DND-41 (cell line): ENCODE measurements at regions not wholly inside any gene's neighbourhood (a gene's known extent, or its start where the extent isn't known, plus 50 kb on each side); places are given as distances from the start of the nearest gene placed in this dataset.

Experiments used
- ATAC-seq: fragments of 200-7000 bp; cut with Tn5 transposase; 3 replicates; pipeline ENCODE4 v1.9.1; 2021; ENCODE audit warnings: low read depth; ENCODE audit not compliant: insufficient read depth
- DNase-seq: peaks from one replicate; pipeline ENCODE4 v3.0.0-alpha.2; 2020
- H2AFZ ChIP-seq: 2 replicates; pipeline ENCODE4 v1.6.0; 2012; ENCODE audit warnings: low read depth, low read length
- H3K27ac ChIP-seq: 2 replicates; pipeline ENCODE4 v1.5.1; 2012; ENCODE audit warnings: low read length, inconsistent platforms
- H3K27me3 ChIP-seq: fragments of 200-600 bp; sonication (generic); 2 replicates; pipeline ENCODE4 v1.6.0; 2012; ENCODE audit warnings: low read length, mild to moderate bottlenecking, inconsistent platforms; ENCODE audit not compliant: insufficient read depth, poor library complexity
- H3K36me3 ChIP-seq: 2 replicates; pipeline ENCODE4 v1.5.1; 2012; ENCODE audit warnings: low read length, inconsistent platforms; ENCODE audit not compliant: insufficient read depth
- H3K4me1 ChIP-seq: 2 replicates; pipeline ENCODE4 v1.5.1; 2012; ENCODE audit warnings: mild to moderate bottlenecking, low read length; ENCODE audit not compliant: insufficient read depth
- H3K4me2 ChIP-seq: 2 replicates; pipeline ENCODE4 v1.6.0; 2012; ENCODE audit warnings: mild to moderate bottlenecking, moderate library complexity, low read length, inconsistent platforms; ENCODE audit not compliant: insufficient read depth
- H3K4me3 ChIP-seq, 2 experiments: fragments of 200-600 bp in 1 of 2; shearing (Covaris generic) in 1 of 2; 2 replicates each; pipeline ENCODE4 v1.5.1; 2012 to 2016; ENCODE audit warnings: inconsistent platforms in 2 of 2, low read length in 2 of 2, mild to moderate bottlenecking in 2 of 2, low read depth in 1 of 2, moderate library complexity in 1 of 2
- H3K79me2 ChIP-seq: 2 replicates; pipeline ENCODE4 v1.6.0; 2012; ENCODE audit warnings: low read length, inconsistent platforms; ENCODE audit not compliant: insufficient read depth
- H3K9ac ChIP-seq: 2 replicates; pipeline ENCODE4 v1.6.0; 2012; ENCODE audit warnings: low read depth, mild to moderate bottlenecking, inconsistent platforms, low read length, moderate library complexity
- H3K9me3 ChIP-seq: 2 replicates; pipeline ENCODE4 v1.5.1; 2012; ENCODE audit warnings: low read length, moderate library complexity, mild to moderate bottlenecking, inconsistent platforms; ENCODE audit not compliant: insufficient read depth, severe bottlenecking
- H4K20me1 ChIP-seq: 2 replicates; pipeline ENCODE4 v1.6.0; 2012; ENCODE audit warnings: low read length; ENCODE audit not compliant: insufficient read depth
- EZH2 ChIP-seq: IDR thresholded peaks from 3 replicates; pipeline ENCODE4 v1.6.1; 2012; ENCODE audit warnings: borderline replicate concordance, low read depth, mild to moderate bottlenecking, moderate library complexity, low read length, inconsistent platforms; ENCODE audit not compliant: severe bottlenecking
- TF ChIP-seq, protein P1 (sequence below): IDR thresholded peaks from 2 replicates; pipeline ENCODE4 v1.5.1; 2012; ENCODE audit warnings: borderline replicate concordance, low read length, moderate library complexity, mild to moderate bottlenecking; ENCODE audit not compliant: poor library complexity, severe bottlenecking; ENCODE audit errors: extremely low read depth

GRCh38 chrX:98523026-98523425 lies 1639.3 kb downstream of the RPA4 start:
- Histone ChIP-seq H3K9me3 (no peaks in the 10 kb centered on the region), H3K4me3 (no peak overlapping the region), H3K4me1 (no peaks in the 10 kb centered on the region), H2AFZ (no peak overlapping the region), H3K27ac (no peak overlapping the region), H3K9ac (no peak overlapping the region), H3K79me2 (no peaks in the 10 kb centered on the region), H3K36me3 (no peaks in the 10 kb centered on the region), H3K4me2 (no peak overlapping the region), H3K27me3 (no peaks in the 10 kb centered on the region), H4K20me1 (no peaks in the 10 kb centered on the region)
- TF ChIP-seq EZH2, result no peak
- TF ChIP-seq, protein P1, sequence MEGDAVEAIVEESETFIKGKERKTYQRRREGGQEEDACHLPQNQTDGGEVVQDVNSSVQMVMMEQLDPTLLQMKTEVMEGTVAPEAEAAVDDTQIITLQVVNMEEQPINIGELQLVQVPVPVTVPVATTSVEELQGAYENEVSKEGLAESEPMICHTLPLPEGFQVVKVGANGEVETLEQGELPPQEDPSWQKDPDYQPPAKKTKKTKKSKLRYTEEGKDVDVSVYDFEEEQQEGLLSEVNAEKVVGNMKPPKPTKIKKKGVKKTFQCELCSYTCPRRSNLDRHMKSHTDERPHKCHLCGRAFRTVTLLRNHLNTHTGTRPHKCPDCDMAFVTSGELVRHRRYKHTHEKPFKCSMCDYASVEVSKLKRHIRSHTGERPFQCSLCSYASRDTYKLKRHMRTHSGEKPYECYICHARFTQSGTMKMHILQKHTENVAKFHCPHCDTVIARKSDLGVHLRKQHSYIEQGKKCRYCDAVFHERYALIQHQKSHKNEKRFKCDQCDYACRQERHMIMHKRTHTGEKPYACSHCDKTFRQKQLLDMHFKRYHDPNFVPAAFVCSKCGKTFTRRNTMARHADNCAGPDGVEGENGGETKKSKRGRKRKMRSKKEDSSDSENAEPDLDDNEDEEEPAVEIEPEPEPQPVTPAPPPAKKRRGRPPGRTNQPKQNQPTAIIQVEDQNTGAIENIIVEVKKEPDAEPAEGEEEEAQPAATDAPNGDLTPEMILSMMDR, result no peak
- ATAC-seq (no peak), DNase-seq (no peak)

DNA sequence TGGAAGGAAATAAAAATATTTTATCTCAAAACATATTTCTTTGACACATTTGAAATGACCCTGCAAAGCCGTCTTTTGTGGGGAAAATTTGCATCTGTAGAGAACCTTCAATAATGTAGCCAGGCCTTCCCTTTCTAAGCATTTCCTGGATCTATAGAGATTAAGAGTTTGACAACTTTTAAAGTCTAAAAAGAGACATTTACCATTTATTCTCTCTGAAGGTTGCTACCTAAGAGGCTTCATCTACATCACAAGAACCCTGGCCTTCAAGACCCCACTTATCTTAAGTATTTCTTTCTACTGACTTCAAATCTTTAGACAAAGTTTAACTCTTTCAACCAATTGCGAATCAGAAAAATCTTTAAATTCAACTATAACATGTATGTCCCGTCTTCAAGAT lies 1639.8 kb downstream of the RPA4 start:
- Histone ChIP-seq H3K27me3 (no peaks in the 10 kb centered on the region), H2AFZ (no peak overlapping the region), H3K36me3 (no peaks in the 10 kb centered on the region), H3K4me1 (no peaks in the 10 kb centered on the region), H3K4me3 (no peak overlapping the region), H3K79me2 (no peaks in the 10 kb centered on the region), H3K27ac (no peak overlapping the region), H3K9me3 (no peaks in the 10 kb centered on the region), H3K9ac (no peak overlapping the region), H3K4me2 (no peak overlapping the region), H4K20me1 (no peaks in the 10 kb centered on the region)
- ATAC-seq (no peak), DNase-seq (no peak)
- no peak for TF ChIP-seq EZH2
- TF ChIP-seq, protein P1, result no peak

GRCh38 chrX:98548519-98548918 lies 1664.8 kb downstream of the RPA4 start:
- H3K4me1 ChIP-seq, result no peaks in the 10 kb centered on the region
- H3K79me2 ChIP-seq, result no peaks in the 10 kb centered on the region
- H3K4me2 ChIP-seq, result no peak overlapping the region
- H2AFZ ChIP-seq, result no peak overlapping the region
- H3K4me3 ChIP-seq, result no peak overlapping the region
- no peak for ATAC-seq
- H3K9me3 ChIP-seq, result no peaks in the 10 kb centered on the region
- no peak overlapping the region for H3K9ac ChIP-seq
- H3K36me3 ChIP-seq, result no peaks in the 10 kb centered on the region
- no peaks in the 10 kb centered on the region for H3K27me3 ChIP-seq
- TF ChIP-seq, protein P1, result no peak
- TF ChIP-seq EZH2, result no peak
- no peaks in the 10 kb centered on the region for H4K20me1 ChIP-seq
- no peak for DNase-seq
- H3K27ac ChIP-seq, result no peak overlapping the region

GRCh38 chrX:98568795-98569194 lies 1685.1 kb downstream of the RPA4 start:
- Histone ChIP-seq H3K36me3 (no peaks in the 10 kb centered on the region), H3K4me1 (no peaks in the 10 kb centered on the region), H3K27me3 (no peaks in the 10 kb centered on the region), H3K27ac (no peak overlapping the region), H3K4me2 (no peak overlapping the region), H3K9me3 (no peaks in the 10 kb centered on the region), H2AFZ (no peak overlapping the region), H3K4me3 (no peak overlapping the region), H4K20me1 (no peaks in the 10 kb centered on the region), H3K79me2 (no peaks in the 10 kb centered on the region), H3K9ac (no peak overlapping the region)
- DNase-seq (no peak), ATAC-seq (no peak)
- TF ChIP-seq, protein P1, result no peak
- no peak for TF ChIP-seq EZH2
